Kidney glomerular epithelial cell (primary cell): ENCODE measurements at regions not wholly inside any gene's neighbourhood (a gene's known extent, or its start where the extent isn't known, plus 50 kb on each side); places are given as distances from the start of the nearest gene placed in this dataset.

Source experiments
- DNase-seq: peaks from one replicate; lab custom pipeline; 2025; lab: John Stamatoyannopoulos, UW

GRCh38 chrX:96311366-96311765 is 373.3 kb upstream of the DIAPH2 start:
- DNase-seq = no peak

DNA sequence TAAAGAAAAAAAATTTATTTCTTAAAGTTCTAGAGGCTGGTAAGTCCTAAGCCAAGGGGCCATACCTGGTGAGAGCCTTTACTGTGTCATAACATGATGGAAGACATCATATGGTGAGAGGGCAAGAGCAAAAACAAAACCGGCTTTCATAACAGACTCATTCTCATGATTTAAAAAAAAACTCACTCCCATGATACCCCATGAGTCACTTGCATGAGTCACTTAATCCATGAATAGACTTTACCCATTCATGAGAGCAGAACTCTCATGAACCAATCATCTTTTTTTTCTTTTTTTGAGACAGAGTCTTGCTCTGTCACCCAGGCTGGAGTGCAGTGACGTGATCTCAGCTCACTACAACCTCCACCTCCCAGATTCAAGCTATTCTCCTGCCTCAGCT is 369.7 kb upstream of the DIAPH2 start:
- peak; percentile 4 for DNase-seq

DNA sequence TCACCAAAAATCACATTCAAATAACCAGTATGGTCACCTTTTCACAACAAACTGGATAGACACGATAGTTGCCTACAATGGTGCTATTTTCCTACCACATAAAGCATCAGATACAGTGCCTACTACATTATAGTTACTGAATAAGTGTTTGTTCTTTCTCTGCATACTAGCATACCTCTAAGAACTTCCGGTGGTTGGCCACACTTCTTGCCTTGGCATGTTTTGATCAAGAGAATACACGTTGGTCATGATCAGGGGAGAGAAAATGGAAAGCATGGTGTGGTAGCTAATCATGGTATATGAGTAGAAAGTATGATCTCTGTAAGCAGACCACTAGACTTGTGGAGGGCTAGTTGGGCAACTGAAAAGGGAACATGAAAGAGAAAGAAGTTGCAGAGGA is 322.8 kb upstream of the DIAPH2 start:
- DNase-seq = no peak

DNA sequence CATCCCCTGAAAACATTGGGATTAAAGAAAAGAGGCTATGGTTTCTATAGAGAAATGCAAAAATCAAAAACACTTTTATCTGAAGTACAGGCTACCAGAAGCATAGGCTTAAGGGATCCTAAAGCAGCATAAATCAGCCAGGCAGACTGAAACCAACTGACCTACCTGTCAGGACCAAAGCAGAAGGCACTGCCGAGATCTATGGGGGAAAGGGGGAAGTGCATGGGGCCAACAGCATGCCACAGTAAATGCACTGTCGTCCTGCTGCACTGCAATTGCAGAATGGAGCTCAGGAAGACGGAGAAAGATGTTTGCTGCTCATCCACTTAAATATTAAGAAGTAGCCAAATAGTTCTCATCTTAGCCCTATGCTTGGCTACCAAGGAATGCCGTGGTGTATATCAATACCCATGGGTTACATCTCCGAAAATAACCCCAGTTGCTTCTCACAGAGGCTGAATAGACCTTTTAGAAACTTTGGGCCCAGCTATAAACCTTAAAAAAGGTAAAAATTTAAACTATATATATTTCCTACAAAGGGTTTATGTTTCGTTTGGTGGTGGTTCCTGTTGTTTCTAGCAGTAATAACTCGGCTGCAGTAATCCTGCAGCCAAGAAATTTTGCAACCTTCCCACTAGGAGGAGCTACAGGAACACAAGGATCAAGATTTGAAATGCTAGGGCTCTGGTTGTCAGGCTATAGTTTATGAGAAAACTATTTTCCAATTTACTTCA is 312.2 kb upstream of the DIAPH2 start:
- peak; percentile 7 for DNase-seq

- no peak for DNase-seq
These were observed 311.6 kb upstream of the DIAPH2 start for GRCh38 chrX:96373047-96373355.

DNA sequence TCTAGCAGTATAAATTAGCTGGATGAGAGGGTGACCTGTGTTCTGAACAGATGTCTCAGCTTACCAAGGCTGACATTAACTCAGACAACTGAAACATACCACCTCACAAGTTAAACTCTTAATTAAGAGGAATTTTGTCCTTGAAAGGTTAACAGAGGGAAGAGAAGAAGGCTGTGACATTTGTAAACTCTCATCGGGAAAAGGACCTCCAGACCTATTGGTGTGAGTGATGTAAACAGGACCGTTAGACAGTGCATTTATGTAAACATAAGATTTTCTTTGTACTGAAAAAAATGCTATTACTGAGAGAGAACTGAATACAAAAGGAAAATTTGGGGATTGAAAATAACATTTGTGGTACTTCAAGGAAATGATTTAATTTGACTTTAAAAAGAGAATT is 308.4 kb upstream of the DIAPH2 start:
- no peak for DNase-seq

- no peak for DNase-seq
These were observed 304.7 kb upstream of the DIAPH2 start for GRCh38 chrX:96379951-96380350.

DNA sequence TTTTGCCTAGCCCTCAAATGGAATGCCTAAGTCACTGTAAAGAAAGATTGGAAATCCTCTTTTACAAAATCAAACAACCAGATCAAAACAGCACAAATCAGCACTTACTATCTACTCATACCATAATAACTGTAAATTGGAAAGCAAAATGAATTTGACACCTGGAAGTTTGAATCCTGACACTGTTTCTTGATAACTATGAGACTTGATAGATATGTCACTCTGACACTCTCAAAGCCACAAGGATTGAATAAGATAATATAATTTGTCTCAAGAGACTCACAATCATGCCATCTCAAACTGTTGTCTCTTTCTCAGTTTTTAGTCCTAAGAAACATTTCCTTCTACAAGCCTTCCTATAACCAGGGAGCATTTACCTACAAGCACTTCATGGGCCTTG is 302.6 kb upstream of the DIAPH2 start:
- no peak for DNase-seq

DNA sequence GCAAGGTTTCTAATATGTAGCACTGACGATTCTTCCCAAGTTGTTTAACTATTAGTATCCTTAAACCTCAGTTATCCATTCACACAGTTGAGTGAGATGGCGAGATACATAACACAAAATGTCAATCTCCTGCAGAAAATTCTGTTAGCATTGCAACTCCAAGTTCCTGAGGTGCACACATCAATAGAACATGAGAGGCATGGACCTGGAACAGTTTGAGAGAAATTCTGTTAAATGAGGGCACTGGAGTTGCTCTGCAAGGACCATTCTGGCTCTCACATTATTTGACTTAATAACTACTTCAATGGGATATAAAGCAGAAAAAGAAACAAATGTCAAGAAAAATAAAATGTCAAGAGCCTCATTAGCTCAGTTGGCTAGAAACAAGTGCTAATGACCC is 301.2 kb upstream of the DIAPH2 start:
- no peak for DNase-seq

GRCh38 chrX:96386325-96386724 is 298.3 kb upstream of the DIAPH2 start:
- DNase-seq = no peak

DNA sequence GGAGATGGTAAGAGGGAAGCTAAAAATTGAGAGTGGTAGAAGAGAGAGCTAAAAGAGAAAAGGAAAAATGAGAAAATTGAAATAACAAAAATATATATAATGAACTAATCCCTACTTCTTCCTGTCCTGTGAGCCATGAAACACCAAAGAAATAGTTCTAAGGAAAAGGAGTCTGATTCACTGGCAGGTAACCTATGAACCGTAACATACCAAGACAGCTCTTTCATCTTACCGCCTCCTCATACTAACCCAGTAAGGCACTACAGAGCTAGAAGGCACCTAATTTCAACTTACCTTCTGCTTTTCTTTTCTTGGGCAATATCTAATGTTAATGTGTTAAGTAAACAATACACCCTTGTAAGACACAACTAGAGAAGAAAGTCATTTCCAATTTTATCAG is 297.7 kb upstream of the DIAPH2 start:
- peak; percentile 71 for DNase-seq

GRCh38 chrX:96387801-96388200 is 296.8 kb upstream of the DIAPH2 start:
- no peak for DNase-seq

DNA sequence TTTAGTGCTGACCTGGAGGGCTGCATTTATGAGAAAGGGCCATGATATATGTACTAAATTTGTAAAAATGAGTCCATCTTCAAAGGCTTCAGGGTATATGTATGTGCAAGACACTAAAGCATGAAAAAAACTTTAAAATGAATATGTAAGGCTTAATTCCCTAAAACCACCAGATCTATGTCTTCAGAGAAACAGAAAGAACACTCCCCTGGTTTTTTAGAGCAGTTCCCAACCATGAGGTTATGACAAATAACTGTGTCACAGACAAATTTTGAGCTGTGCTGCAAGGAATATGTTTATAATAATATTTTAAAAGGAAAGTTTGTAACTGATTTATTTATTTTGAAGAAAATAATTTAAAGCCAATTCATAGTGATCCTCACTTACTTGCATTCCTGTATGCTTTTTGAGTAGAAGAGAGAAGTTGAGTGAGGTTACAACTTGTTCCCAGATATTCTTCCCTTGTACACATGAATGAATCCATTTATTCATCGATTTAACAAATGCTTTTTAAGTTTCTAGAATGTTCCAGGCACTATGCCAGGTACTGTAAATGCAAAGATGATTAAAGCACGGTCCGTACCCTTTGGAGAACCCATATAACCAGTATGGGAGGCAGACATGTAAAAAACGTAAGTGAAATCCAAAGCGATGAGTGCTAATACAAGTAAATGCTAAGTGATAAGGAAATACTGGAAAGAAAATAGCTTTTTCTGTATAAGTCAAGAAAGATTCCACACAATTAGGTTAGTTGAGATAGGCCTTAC is 295.2 kb upstream of the DIAPH2 start:
- no peak for DNase-seq

DNA sequence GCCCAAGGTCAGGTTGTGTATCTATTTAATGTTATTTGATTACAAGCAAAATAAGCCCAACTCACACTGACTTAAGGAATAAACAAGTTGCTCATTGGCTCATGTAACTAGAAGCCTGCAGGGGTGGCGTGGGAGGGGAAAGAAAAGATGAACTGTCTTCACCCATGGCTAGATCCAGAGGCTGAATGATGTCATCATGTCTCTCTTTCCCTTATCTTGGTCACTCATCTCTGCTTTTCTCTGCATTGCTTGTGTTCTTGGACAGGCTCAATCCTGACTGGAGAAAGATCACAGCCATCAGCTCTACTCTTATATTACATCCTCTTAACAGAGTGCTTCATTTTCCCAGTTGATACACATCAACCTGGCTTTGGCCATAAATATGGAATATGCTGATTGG is 290.0 kb upstream of the DIAPH2 start:
- no peak for DNase-seq

DNA sequence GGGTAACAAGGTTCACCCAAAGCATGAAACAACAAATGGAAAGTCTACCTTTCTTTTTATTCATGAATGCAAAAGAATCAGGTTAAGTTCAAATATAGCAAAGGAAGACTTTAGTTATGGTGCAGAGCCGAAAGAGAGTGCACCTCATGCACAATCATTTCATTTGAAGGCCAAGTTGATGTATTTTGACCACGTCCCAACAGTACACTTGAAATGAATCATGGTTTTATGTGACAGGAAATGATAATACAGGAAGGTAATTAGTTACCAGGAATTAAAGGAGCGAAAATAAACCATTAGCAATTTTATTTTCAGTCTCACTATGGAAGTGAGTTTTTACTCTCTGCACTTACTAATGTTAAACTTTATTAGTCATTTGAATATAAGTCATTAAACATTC is 281.2 kb upstream of the DIAPH2 start:
- DNase-seq = no peak

DNA sequence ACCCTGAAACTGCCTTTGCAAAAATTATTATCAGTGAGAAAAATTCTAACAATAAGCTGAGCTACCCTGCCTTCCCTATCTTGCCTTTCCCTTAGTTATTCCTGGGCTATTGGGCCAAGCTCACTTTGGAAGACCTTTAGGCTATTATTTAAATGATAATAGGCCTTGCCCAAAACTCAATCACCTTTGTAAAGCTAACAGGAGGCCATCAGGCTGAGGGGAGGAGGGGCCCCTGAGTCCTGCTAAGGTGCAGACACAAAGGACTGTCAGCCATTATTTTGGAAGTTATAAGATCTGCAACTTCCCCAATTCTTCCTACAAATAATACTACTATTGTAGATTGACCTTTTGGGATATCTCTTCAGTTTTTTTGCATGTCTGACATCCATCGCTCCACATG is 278.8 kb upstream of the DIAPH2 start:
- no peak for DNase-seq

GRCh38 chrX:96407072-96407471 is 277.6 kb upstream of the DIAPH2 start:
- DNase-seq = no peak

DNA sequence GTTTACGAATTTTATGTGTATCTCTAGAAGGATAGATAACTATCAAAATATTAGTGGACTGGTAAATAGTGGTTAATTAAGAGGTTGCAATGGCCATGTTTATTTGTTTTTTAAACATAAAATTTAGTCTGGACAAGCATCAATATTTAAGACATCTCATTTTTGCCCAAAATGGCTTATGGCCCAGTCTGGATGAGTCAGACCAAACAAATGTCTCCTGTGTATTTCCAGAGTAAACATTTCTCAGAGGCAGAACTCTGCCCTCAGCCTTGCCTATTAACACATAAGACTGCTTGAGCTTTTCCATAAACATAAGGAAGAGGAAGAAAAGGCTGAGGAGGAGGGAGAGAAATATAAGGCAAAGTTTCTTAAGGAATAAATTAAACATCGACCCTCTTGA is 277.1 kb upstream of the DIAPH2 start:
- no peak for DNase-seq

DNA sequence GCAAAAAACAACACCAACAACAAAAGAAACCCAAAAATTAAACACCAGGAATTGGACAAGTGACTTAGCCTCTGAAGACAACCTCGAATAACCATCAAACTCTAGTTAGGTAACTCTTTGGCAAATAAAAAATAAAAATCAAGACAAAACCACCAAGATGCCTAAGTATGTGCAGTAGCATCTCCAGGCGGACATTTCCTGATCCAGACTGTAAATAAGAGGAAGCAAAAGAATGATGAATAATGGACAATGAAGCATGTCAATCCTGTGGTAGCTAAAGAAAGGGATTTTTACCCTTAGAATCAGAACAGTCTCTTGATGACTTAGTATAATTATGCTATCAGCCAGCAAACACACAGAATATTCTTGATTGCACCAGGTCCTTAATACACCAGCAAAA is 276.7 kb upstream of the DIAPH2 start:
- no peak for DNase-seq

DNA sequence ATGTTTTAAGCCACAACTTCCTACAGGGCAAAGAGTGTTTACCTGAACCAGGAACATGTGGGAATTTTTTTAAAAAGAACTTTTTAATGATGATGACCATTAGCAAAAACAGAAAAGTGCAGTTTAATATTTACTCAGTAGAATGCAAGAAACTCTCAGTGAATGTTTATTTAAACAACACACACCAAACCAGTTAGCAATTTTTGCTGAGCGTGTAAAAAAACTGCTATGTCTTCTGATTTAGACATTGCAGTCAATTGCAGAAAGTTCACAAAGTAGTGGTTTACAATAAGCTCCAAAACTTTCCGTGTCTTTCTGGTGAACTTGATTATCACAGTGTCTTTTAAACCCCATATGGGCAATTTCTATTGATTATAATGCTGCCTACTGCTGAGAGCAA is 273.7 kb upstream of the DIAPH2 start:
- DNase-seq = no peak

- DNase-seq = no peak
These were observed 266.9 kb upstream of the DIAPH2 start for GRCh38 chrX:96417695-96418094.

- DNase-seq = no peak
These were observed 260.6 kb upstream of the DIAPH2 start for GRCh38 chrX:96424007-96424406.

- DNase-seq = no peak
These were observed 259.4 kb upstream of the DIAPH2 start for GRCh38 chrX:96425200-96425599.
